Ishikawa (cell line): ENCODE measurements at regions not wholly inside any gene's neighbourhood (a gene's known extent, or its start where the extent isn't known, plus 50 kb on each side); places are given as distances from the start of the nearest gene placed in this dataset.

Experiments used
- CEBPB ChIP-seq: IDR thresholded peaks from 2 replicates; pipeline ENCODE4 v1.6.1; 2012
- CREB1 ChIP-seq: IDR thresholded peaks from 2 replicates; pipeline ENCODE4 v1.6.1; 2012; ENCODE audit warnings: low read depth
- EGR1 ChIP-seq: IDR thresholded peaks from 2 replicates; pipeline ENCODE4 v1.6.1; 2012
- EP300 ChIP-seq: IDR thresholded peaks from 2 replicates; pipeline ENCODE4 v1.6.1; 2012; ENCODE audit warnings: borderline replicate concordance
- FOXM1 ChIP-seq: IDR thresholded peaks from 2 replicates; pipeline ENCODE4 v1.6.1; 2012; ENCODE audit warnings: low read depth, borderline replicate concordance
- MAX ChIP-seq: IDR thresholded peaks from 2 replicates; pipeline ENCODE4 v1.6.1; 2012
- REST ChIP-seq: IDR thresholded peaks from 2 replicates; pipeline ENCODE4 v1.6.1; 2012; ENCODE audit warnings: low read depth, mild to moderate bottlenecking
- TAF1 ChIP-seq: IDR thresholded peaks from 2 replicates; pipeline ENCODE4 v1.6.1; 2012; ENCODE audit warnings: low read depth, mild to moderate bottlenecking
- TCF12 ChIP-seq: IDR thresholded peaks from 2 replicates; pipeline ENCODE4 v1.6.1; 2012; ENCODE audit warnings: low read depth
- TF ChIP-seq, protein P1 (sequence below): IDR thresholded peaks from 2 replicates; pipeline ENCODE4 v1.6.1; 2012

DNA sequence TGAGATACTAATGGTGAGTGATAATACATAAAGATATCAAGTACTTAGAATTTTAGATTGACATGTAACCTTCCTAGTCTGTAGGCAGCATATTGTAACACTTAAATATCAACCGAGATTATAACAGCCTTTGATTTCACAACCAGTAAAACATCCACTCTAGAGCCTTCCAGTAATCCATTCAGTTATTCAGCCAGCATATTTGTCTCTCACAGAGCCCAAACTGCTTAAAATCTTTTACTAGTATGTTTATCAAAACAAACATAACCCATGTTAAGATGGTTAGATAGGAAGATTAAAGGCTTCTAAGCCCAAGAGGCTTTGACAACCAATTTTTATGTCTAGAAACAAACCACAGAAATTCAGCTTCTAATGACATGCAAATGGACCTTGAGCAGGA lies 177.9 kb upstream of the FST start:
- TF ChIP-seq MAX (no peak), CREB1 (no peak), REST (no peak), FOXM1 (no peak), EP300 (no peak), EGR1 (no peak), TAF1 (no peak), CEBPB (no peak), TCF12 (no peak)
- TF ChIP-seq, protein P1, sequence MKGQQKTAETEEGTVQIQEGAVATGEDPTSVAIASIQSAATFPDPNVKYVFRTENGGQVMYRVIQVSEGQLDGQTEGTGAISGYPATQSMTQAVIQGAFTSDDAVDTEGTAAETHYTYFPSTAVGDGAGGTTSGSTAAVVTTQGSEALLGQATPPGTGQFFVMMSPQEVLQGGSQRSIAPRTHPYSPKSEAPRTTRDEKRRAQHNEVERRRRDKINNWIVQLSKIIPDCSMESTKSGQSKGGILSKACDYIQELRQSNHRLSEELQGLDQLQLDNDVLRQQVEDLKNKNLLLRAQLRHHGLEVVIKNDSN = no peak
